ENCODE measurements at regions not wholly inside any gene's neighbourhood (a gene's known extent, or its start where the extent isn't known, plus 50 kb on each side); places are given as distances from the start of the nearest gene placed in this dataset.

- no peak for DNase-seq
These were observed 769.7 kb upstream of the EEF2KMT start for GRCh38 chr16:5867250-5867649.

- DNase-seq = no peak
These were observed 767.6 kb upstream of the EEF2KMT start for GRCh38 chr16:5865236-5865635.

- no peak for DNase-seq
These were observed 765.5 kb upstream of the EEF2KMT start for GRCh38 chr16:5863071-5863606.

- DNase-seq = no peak
These were observed 764.7 kb upstream of the EEF2KMT start for GRCh38 chr16:5862103-5862840.

GRCh38 chr16:5861241-5861640 is 763.6 kb upstream of the EEF2KMT start:
- DNase-seq = no peak

- DNase-seq = no peak
These were observed 760.6 kb upstream of the EEF2KMT start for GRCh38 chr16:5858180-5858579.

- no peak for DNase-seq
These were observed 756.4 kb upstream of the EEF2KMT start for GRCh38 chr16:5854027-5854426.

- no peak for DNase-seq
These were observed 754.6 kb upstream of the EEF2KMT start for GRCh38 chr16:5852151-5852550.

GRCh38 chr16:5851393-5851982 is 753.9 kb upstream of the EEF2KMT start:
- DNase-seq = no peak

- no peak for DNase-seq
These were observed 753.2 kb upstream of the EEF2KMT start for GRCh38 chr16:5850632-5851392.

- no peak for DNase-seq
These were observed 747.5 kb upstream of the EEF2KMT start for GRCh38 chr16:5845046-5845445.

- DNase-seq = no peak
These were observed 744.4 kb upstream of the EEF2KMT start for GRCh38 chr16:5841974-5842373.

GRCh38 chr16:5838725-5839124 is 741.1 kb upstream of the EEF2KMT start:
- no peak for DNase-seq

GRCh38 chr16:5838071-5838470 is 740.5 kb upstream of the EEF2KMT start:
- DNase-seq = no peak

- DNase-seq = no peak
These were observed 739.5 kb upstream of the EEF2KMT start for GRCh38 chr16:5837007-5837670.

GRCh38 chr16:5835876-5836275 is 738.3 kb upstream of the EEF2KMT start:
- DNase-seq = no peak

GRCh38 chr16:5826332-5826731 is 728.7 kb upstream of the EEF2KMT start:
- no peak for DNase-seq

GRCh38 chr16:5820472-5820871 is 722.9 kb upstream of the EEF2KMT start:
- DNase-seq = no peak

- DNase-seq = no peak
These were observed 718.1 kb upstream of the EEF2KMT start for GRCh38 chr16:5815570-5816237.

GRCh38 chr16:5801396-5801795 is 703.8 kb upstream of the EEF2KMT start:
- DNase-seq = no peak

- no peak for DNase-seq
These were observed 696.0 kb upstream of the EEF2KMT start for GRCh38 chr16:5793556-5793955.

- no peak for DNase-seq
These were observed 693.5 kb upstream of the EEF2KMT start for GRCh38 chr16:5791011-5791657.
